HG03571 (cell line): ENCODE measurements at regions not wholly inside any gene's neighbourhood (a gene's known extent, or its start where the extent isn't known, plus 50 kb on each side); places are given as distances from the start of the nearest gene placed in this dataset.

Experiments
- ATAC-seq: cut with Tn5 transposase; IDR thresholded peaks from one replicate; pipeline ENCODE4 v1.9.1; 2021; ENCODE audit not compliant: unreplicated experiment

DNA sequence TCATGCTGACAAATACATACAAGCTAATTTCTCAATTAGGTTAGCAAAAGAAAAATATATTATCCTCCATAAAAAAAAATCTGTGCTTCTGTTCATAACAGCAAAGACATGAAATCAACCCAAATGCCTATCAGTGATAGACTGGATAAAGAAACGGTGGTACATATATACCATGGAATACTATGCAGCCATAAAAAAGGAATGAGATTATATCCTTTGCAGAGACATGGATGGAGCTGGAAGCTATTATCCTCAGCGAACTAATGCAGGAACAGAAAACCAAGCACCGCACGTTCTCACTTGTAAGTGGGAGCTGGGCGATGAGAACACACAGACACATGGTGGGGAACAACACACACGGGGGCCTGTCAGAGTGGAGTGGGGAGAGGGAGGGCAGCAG lies 84.0 kb upstream of the PALMD start:
- no peak for ATAC-seq

DNA sequence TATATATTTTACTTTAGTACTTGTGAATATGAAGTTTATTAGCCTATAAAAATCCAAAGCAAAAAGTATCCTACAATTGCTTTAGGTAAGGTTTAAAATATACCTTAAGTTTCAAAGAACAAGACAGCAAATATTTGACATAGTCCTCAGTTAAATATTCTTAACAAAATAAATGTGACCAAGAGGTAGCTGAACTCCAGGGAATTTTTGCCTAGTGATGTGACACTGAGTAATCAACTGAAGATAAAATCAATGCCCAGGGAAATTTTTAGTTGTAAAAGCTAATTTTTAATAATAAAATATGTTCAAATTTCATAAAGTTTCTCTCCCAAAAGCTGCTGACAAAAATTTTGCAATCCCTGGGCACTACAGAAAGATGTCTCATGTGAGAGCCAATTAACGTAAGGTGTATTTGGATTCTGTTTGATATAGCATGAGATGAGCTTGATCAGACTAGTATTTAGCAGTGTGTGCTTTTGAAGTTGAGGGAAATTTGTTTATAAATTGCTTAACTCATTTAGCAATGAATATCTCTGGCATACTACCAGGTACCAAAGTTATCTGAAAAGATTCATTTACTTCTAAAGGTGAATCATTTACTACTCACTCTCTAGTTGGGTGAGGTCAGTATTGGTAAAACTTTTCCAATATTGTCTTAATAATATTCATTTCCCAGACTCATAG lies 80.2 kb upstream of the PALMD start:
- ATAC-seq = no peak

DNA sequence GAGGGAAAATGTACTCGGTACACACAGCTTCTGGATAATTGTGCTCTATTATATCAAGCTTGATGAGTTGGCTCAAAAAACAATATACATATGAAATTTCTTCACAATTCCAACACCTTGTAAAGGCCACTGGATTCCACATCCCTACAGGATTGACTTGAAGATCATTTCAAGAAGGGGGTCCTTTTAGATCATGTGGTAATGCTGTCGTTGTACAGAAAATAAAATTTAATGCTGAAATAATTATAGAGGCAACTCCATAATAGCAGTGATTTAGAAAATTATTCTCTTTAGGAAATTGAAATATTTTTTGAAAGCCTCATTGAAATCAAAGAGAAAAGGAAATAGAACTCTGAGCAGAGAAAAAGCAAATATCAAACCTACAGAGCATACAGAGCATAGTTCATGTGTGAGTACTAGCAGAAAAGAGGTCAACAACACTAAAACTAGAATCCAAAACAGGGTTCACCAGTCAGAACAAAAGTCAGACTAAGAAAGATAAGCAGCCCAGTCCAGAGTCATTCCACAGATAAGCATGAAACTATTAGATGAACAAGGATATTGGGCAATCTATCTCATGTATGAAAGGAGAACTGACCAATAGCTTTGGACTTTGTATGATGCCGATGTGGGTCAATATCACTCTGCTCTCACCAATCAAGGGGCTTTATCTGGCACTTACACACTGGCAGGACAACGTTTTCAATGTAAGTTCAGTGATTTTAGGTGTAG lies 79.5 kb upstream of the PALMD start:
- no peak for ATAC-seq

DNA sequence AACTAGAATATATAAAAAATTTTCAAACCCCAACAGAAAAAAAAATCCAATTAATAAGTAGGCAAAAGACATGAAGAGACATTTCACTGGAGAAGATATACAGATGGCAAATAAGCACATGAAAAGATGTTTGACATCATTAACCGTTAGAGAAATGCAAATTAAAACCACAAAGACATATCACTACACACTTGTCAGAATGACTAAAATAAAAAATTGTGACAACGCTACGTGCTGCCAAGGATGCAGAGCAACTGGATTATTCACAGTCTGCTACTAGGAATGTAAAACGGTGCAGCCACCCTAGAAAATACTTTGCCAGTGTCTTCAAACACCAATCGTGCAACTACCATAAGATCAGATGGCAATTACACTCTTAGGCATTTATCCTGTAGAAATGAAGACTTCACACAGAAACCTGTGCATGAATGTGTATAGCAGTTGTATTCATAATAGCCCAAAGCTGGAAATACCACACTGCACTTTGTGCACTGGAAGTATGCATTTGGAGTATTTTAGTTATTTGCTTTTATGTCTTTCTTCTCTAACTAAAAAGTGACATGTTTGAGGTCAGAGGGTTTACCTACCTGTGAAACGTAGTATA lies 75.3 kb upstream of the PALMD start:
- ATAC-seq = no peak

DNA sequence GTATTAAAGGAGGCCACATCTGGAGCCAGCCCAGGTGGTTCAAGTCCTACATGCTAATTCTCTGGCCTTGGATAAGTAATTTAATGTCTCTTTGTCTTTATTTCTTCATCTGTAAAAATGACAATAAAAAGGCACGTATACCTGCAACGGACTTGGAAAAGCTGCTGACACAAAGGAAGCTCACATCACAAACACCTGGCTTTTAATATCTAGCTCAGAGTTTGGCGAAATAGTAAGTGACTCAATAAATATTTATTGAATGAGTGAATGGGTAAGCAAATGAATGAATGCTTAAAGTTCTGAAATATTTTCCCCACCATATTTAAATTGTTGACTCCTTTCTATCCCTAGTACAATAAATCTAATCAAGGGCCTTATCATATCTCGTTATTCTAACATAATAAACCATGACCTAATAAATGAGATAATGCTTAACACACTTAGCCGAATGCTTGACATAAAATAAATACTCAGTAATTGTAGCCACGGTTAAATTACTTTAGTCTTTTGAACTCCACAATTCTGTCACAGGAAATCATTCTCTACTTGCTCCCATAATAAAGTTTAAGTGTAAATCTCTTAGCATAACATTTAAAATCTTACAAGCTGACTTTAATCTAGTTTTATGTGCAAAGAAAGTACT lies 74.7 kb upstream of the PALMD start:
- ATAC-seq = no peak

DNA sequence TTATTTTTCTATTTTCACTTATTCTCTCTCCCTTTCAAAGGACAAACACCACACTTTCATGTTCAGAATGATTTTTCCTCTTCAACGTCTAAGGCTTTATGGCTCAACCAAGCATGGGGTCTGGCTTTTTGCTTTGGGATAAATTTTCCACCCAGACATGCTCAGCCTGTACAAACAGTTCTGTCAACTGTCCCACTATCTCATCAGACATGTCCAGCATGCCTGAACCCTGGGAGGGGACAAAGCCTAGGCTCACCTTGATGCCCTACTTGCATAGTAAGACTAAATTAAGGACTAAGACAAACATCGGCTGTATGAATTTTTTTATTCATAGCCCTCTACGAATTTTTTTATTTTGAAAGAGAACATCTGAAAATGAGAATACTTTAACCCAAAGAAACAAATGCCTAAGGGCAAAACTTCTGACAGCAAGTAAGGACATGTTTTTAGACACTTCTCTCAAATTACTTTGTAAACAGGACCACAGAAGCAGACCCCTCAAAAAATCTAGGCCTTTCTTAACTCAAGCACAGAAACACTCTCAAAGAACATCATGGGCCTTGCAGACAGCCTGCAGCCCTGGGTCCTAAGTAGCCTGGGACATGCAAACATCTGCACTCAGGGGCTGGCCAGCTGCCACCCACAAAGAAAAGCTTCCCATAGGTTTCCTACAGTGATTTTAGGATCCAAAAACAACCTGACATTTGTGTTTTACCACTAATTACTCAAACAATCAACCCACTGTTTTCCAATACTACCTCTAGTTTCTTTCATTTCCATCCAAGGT lies 72.3 kb upstream of the PALMD start:
- ATAC-seq = no peak

DNA sequence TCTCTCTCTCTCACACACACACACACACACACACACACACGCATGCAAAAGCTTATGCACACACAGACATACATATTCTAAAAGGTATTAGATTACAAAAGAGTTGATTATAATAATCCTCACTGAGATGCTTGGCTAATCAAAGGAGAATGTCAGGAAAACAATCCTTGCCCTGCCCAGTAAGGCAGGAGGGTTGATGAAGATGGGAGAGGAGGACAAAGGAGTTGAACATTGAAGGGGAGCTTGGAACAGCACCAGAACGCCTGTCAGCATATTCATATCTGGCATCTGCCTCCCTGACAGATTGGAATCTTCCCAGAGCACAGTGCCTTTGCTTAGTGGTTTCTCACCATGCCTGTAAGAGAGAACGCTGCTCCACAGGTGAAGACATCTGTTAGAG lies 68.6 kb upstream of the PALMD start:
- no peak for ATAC-seq

DNA sequence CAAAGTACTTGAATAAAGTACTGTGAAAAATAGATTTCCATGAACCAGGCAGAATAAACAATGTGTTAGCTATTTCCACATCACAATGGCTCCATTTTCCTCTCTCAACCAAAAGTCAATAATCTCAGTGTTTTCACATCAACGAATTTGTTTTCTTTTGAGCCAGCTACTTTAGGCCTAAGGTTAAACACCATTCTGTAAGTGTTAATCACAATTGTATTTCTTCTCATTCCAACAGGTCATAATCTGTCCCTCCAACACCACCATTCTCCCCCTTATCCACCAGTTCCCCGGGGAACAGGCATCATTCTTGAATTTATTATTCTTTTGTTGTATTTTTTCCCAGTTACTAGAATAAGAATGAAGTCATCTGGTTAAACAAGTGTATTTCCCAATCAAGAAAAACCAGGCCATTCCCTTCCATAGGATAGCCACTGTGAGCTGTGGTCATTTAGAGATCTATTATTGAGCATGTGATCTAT lies 66.2 kb upstream of the PALMD start:
- no peak for ATAC-seq

DNA sequence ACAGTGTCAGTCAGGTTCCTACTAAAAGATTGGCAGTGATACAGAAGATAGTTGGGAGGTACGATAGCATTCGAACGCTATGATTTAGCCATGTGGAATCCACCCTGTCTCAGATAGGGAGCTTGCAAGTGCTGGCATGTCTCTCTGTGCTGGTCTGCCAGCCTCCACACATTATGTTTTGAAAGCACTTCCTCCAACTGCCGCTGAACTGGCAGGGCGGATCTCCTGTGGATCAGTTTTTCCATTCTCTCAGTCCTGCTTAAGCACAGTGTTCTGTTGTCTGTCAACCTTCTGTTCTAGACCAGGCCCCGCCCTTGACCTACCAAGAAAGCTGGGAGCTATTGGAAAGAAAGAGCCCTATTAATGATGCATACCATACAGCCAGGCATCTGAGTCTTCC lies 65.5 kb upstream of the PALMD start:
- ATAC-seq = no peak

DNA sequence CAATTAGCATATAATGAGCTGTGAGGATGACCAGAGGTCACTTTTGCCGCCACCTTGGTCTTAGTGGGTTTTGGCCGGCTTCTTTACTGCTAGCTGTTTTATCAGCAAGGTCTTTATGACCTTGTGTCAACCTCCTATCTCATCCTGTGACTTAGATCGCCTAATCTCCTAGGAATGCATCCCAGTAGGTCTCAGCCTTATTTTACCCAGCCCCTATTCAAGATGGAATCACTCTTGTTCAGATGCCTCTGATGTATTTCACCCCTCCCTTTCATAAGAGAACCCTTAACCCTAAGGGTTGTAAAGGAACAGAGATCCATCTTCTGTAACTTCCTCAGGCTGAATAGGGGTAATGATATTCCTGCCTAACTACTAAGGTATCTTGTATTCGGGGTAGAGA lies 58.9 kb upstream of the PALMD start:
- ATAC-seq = no peak

DNA sequence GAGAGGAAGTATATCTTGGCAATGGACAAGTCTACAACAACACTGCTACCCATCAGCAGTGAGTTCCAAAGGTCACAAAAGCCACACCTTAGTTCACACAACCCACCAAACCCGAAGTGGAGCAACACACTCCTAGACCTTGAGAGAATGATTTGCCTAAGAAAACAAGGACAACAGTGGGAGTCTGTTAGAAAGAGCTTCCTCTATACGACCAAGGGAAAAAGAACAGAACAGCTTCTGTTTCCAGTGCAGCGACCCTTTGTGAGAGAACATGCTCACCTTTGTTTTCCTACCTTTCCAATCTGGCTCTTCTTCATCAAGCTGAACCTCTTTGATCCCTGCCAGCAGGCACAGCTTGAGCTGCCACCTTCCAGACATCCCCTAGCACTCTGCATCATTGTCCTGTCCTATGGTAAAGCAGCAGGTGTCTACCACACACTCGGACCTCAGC lies 56.7 kb upstream of the PALMD start:
- no peak for ATAC-seq

DNA sequence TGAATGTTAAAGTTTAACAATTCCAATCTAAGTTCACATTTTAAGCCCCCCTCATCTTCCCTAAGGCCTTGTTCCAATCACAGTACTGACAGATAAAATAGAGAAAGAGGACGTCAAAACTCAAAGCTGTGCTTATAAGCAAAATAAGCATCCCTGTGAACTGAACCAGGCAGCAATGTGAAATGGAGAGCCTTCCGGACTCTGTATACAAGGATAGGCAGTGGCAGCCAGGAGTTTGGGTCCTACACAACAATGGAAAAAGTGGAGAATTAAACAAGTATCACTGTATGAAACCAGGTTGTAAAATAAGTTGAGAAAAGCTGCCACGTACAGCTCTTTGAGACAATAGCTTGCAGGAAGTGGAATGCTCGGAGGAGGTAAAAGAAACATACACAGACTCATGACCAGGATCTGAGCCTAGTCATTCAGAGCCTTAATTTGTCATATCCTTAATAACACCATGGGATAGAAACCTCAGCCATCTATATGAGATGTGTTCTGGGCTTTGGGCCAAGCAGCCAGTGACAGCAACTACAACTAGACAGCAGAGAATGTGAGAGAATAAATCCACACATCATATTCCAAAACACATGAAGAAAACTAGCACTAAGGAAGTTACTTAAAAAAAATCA lies 55.2 kb upstream of the PALMD start:
- ATAC-seq = no peak

DNA sequence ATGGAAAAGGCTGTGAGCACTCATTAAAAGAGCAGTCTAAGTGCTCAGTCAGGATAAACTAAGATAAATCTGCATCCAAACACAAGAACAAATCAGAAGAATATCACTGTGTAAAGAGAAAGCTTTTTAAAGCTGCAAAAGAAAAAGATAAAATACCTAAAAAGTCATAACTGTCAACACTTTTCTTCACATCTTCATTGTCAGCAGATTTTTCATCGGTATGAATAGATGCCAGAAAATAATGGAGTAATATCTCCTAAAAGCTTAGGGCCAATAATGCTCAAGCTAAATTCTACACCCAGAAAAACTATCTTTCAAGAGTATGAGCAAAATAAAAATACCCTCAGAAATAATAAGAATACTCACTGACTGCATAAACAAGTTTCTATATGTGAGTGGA lies 54.0 kb upstream of the PALMD start:
- no peak for ATAC-seq

DNA sequence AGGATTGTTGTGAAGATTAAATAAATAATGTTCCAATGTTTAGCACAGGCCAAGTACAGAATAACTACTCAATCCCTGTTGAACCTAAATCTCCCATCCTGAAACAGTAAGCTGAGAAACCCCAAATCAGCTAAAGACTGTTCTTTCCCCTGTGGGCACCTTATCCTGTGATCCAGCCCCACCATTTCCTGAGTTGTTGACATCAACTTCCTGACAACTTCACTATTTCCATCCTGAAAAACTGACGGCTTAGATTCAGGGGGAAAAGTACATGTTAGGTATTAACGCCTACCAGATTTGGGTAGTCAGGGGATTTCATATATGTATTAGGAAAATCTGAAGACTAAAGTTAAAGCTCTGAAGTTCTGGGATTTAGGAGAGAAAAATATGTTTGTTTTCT lies 51.7 kb upstream of the PALMD start:
- no peak for ATAC-seq

DNA sequence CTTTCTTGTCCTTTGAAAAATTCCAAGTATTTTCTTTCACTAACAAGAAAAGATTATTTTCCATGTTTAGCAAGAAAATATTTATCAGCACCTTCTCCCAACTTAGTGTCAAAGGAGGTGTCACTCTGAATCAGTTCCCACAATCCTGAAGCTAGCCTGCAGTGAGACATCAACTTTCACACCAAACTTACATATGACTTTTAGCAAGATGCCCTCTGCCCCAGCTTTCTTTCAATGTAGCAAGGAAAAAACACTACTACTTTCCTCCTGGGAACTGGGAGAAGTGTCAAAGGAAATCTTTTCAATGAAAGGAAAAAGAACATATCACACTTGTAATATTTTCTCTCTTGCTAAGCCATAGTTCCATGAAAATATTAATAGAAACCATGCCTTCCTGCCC lies 50.9 kb upstream of the PALMD start:
- ATAC-seq = no peak

DNA sequence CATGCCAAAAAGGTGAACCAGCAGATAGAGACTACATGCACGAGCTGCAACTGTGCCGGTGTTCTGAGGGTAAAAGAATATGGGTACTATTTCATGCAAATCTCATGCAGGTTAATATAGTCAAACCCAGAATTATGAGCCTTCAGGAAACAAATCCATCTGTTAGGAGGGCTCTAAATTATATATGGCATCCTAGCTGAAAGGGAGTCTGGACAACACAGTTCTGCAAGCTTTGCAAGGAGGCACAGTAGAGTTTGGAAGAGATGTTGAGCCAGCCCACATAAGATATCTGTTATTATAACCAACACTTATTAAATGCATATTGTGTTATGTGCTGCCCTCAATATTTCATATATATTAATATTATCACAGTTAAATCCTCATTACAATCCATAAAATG lies 50.5 kb upstream of the PALMD start:
- ATAC-seq = no peak
